HG03457 (cell line): ENCODE measurements at regions not wholly inside any gene's neighbourhood (a gene's known extent, or its start where the extent isn't known, plus 50 kb on each side); places are given as distances from the start of the nearest gene placed in this dataset.

Source experiments
- ATAC-seq: cut with Tn5 transposase; IDR thresholded peaks from one replicate; pipeline ENCODE4 v1.9.1; 2021; ENCODE audit warnings: moderate number of reproducible peaks; ENCODE audit not compliant: unreplicated experiment

GRCh38 chr2:44877417-44877816, 64.1 kb upstream of the SIX3 start:
- ATAC-seq, result no peak

GRCh38 chr2:44879269-44880124, 62.0 kb upstream of the SIX3 start:
- ATAC-seq, result no peak

- ATAC-seq, result no peak
Measured at GRCh38 chr2:44880125-44880483, 61.4 kb upstream of the SIX3 start.

GRCh38 chr2:44881856-44882255, 59.6 kb upstream of the SIX3 start:
- no peak for ATAC-seq

- no peak for ATAC-seq
Measured at GRCh38 chr2:44883356-44883755, 58.1 kb upstream of the SIX3 start.

- ATAC-seq, result no peak
Measured at GRCh38 chr2:44884231-44884630, 57.3 kb upstream of the SIX3 start.

GRCh38 chr2:44884677-44885076, 56.8 kb upstream of the SIX3 start:
- no peak for ATAC-seq

- no peak for ATAC-seq
Measured at GRCh38 chr2:44886414-44886813, 55.1 kb upstream of the SIX3 start.

GRCh38 chr2:44889096-44889495, 52.4 kb upstream of the SIX3 start:
- ATAC-seq, result no peak
